ENCODE measurements at regions not wholly inside any gene's neighbourhood (a gene's known extent, or its start where the extent isn't known, plus 50 kb on each side); places are given as distances from the start of the nearest gene placed in this dataset.

GRCh38 chr1:215345208-215345607 lies 221.9 kb upstream of the KCTD3 start:
- no peak for DNase-seq (ENCODE audit: low read depth)
- no peak for TF ChIP-seq CTCF (conservative IDR thresholded peaks at IDR 0.05; ENCODE audit: low read length)
- H3K4me3 ChIP-seq (ENCODE audit: low read length) = no peak overlapping the region

- no peak for DNase-seq (ENCODE audit: low read depth)
- TF ChIP-seq CTCF (conservative IDR thresholded peaks at IDR 0.05; ENCODE audit: low read length) = no peak
- H3K4me3 ChIP-seq (ENCODE audit: low read length) = no peak overlapping the region
These were observed 221.3 kb upstream of the KCTD3 start for GRCh38 chr1:215345766-215346165.

- DNase-seq (ENCODE audit: low read depth) = no peak
- H3K4me3 ChIP-seq (ENCODE audit: low read length) = no peak overlapping the region
- TF ChIP-seq CTCF (conservative IDR thresholded peaks at IDR 0.05; ENCODE audit: low read length) = no peak
These were observed 209.2 kb upstream of the KCTD3 start for GRCh38 chr1:215357901-215358300.

- DNase-seq (ENCODE audit: low read depth) = no peak
- no peak overlapping the region for H3K4me3 ChIP-seq (ENCODE audit: low read length)
- no peak for TF ChIP-seq CTCF (conservative IDR thresholded peaks at IDR 0.05; ENCODE audit: low read length)
These were observed 208.7 kb upstream of the KCTD3 start for GRCh38 chr1:215358356-215358755.

GRCh38 chr1:215360031-215360430 lies 207.1 kb upstream of the KCTD3 start:
- no peak for DNase-seq (ENCODE audit: low read depth)
- no peak overlapping the region for H3K4me3 ChIP-seq (ENCODE audit: low read length)
- TF ChIP-seq CTCF (conservative IDR thresholded peaks at IDR 0.05; ENCODE audit: low read length) = no peak

GRCh38 chr1:215360758-215361157 lies 206.3 kb upstream of the KCTD3 start:
- DNase-seq (ENCODE audit: low read depth) = peak; percentile 9
- H3K4me3 ChIP-seq (ENCODE audit: low read length) = no peak overlapping the region
- TF ChIP-seq CTCF (conservative IDR thresholded peaks at IDR 0.05; ENCODE audit: low read length) = no peak

- peak; percentile 24 for DNase-seq (ENCODE audit: low read depth)
- TF ChIP-seq CTCF (conservative IDR thresholded peaks at IDR 0.05; ENCODE audit: low read length) = no peak
- no peak overlapping the region for H3K4me3 ChIP-seq (ENCODE audit: low read length)
These were observed 191.7 kb upstream of the KCTD3 start for GRCh38 chr1:215375381-215375780.
